NCI-H69 (cell line): ENCODE measurements at regions not wholly inside any gene's neighbourhood (a gene's known extent, or its start where the extent isn't known, plus 50 kb on each side); places are given as distances from the start of the nearest gene placed in this dataset.
"Not testable (repeated sequence)": the region's sequence is repeated elsewhere in the genome, so short reads cannot be mapped to it uniquely, and the experiment has no call there.

Experiments
- DNase-seq: peaks from one replicate; lab custom pipeline; 2025; lab: John Stamatoyannopoulos, UW

DNA sequence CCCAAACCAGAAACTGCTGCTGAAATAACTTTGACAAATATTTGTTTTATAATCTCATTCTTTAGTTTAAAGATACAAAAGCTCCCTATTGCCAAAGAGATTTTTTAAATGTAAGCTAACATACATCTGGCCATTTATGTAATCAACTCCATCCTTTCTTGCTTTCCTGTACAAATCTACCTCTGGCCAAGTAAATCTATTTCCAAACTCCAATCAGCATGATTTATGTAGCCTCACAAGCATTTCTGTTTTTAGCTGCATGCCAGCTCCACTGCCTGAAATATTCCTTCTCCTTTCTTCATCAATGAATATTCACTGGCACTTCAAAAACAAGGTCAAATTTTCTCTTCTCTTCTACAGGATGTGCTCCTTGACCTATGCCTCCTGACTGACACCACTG, 80.0 kb downstream of the SHOX2 start:
- no peak for DNase-seq

DNA sequence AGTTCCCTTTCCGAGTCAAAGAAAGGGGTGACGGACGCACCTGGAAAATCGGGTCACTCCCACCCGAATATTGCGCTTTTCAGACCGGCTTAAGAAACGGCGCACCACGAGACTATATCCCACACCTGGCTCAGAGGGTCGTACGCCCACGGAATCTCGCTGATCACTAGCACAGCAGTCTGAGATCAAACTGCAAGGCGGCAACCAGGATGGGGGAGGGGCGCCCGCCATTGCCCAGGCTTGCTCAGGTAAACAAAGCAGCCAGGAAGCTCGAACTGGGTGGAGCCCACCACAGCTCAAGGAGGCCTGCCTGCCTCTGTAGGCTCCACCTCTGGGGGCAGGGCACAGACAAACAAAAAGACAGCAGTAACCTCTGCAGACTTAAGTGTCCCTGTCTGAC, 86.3 kb downstream of the SHOX2 start:
- DNase-seq, result not testable (repeated sequence)

DNA sequence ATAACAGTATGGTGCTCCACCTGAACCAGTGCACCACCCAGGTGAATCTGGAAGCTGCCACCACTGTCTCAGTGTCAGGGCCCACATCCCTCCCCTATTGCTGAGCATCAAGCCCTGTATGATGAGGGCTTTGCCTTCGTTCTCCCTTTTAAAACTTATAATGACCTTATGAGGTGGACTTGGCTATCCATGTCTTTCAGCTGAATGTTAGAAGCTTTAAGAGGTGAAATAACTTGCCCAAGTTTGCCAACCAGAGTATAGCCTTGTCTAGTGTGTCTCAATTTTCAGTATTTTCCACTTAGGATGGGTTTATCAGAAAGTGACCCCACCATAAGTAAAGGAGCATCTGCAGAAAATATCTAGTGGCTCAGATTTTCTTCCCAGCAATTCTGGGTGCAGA, 87.8 kb downstream of the SHOX2 start:
- no peak for DNase-seq

DNA sequence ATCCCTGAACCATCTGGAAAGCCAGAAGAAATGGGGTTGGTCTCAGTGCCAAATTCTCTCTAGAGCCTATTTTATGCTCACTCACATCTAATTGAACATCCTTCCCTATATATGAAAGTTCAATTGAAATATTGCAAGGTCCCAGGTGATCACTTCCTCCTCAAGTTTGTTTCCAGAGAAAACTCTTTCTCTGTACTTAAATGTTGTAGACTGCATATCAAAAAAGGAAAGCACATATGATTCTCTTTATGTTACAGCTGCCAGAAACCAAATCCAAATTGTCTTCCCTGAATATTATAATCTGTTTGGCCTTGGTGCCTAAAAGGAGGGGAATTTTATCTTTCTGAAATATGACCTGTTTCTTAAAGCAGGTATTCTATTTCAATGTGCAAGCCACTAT, 93.3 kb downstream of the SHOX2 start:
- DNase-seq, result no peak

DNA sequence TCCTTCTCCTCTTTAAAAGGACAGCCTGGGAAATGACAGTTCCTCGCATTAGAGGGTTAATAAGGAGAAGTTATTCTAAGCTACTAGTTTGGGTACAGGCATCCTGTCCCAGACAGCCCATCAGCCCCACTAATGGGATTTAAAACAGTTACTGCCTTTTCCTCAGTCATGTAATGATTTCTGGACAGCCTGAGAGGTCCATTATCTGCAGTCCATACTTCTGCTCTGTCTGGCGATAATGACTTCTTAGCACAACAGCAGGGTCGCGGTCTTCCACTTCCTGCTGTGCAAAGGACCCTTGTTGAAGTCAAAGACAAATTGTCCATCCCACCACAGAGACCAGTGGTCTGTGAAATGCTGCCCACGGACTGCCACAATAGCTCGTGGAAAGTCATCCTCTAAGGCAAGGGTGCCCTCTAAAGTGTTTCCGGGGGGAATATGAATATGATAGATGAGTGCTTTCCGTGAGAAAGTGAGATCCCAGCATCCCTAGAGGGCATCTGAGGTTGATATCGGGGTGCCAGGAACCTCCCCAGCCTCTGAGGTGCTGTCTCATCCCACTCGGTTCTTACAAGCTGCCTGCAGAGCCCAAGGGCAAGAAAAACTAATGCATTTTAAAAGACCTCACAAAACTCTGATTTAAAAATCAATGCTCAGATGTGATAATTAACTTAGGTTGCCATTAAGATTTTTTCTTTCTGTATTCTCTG, 100.7 kb downstream of the SHOX2 start:
- no peak for DNase-seq

DNA sequence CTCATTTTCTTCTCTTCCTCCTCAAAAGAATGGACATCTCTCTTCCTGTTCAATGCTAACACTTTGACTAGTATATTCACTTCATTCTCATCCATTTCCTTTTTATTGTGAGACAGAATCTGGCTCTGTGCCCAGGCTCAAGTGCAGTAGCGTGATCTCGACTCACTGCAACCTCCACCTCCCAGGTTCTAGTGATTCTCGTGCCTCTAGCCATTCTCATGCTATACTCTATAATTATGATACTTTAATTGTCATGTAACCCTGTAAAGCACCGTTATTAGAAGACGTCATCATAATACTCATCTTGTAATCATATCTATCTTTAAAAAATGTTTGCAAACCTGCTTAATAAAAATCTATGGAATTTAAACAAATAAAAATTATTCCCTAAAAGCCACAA, 107.0 kb downstream of the SHOX2 start:
- peak; percentile 74 for DNase-seq

DNA sequence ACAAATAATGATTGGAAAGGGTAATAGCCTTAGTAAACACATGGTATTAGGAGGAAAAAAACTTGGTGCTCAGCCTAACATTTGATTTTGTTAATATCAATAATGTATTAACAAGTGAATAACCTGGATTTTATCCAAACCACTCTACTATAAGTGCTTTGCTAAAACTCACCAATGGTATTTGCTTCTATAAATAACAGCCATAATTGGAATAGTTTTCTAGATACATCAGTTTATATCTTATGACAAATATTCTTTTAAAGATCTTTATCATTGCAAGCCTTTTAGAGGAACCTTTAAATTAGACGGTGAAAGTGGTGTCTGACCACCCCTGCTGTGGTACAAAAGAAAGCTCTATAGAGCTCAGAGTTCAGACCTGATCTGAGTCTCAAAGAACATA, 123.9 kb downstream of the SHOX2 start:
- no peak for DNase-seq

DNA sequence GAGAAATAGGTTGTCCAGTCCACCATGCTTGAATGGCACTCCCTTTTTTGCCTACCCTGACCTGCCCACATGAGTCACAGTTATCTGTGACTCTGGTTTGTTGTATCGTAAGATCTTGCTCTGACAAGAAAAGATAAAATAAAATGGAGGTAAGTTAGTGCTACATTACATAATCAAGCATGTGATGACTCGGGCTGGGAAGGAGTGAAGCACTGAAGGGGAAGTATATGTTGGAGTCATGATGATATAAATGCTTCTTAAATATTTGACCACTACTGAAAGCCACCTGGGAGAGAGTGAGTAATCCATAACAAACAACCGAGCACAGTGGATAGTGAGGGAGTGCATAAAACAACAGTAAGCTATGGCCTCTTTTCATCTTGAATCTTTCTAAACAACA, 124.4 kb downstream of the SHOX2 start:
- no peak for DNase-seq

DNA sequence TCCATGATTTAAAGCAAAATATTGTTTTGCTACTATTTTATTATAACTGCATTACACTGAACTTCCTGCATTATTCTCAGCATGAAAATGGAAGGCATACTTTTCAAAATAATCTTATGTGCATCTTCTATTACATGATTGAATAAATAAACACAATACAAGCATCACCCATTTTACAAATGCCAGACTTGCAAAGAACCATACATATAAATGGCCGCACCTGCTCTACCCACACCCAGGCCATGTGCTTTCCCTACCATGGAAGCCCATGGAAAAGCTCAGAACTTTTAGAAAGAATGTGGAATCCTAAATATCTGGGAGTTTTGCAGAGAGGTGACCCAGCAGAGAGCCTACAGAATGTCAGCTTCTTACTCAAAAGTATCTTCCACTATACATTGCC, 127.2 kb downstream of the SHOX2 start:
- DNase-seq, result no peak

DNA sequence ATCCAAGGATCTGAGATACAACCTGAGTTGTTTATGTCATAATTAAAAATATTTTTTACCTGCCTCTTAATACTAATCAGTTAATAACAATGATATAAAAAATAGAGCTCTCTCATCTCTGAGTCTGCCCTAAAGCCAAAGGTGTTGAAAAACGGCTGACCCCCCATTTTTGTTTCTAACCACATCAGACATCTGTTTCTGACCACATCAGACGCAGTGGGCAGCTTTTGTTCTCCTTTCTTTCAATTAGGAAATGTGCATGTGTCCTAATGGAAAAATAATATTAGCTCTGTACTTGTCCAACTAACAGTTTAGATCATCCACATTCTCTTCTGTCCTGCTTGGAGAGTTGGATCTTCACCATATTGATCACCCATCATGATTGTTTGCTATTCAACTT, 144.6 kb downstream of the SHOX2 start:
- no peak for DNase-seq

DNA sequence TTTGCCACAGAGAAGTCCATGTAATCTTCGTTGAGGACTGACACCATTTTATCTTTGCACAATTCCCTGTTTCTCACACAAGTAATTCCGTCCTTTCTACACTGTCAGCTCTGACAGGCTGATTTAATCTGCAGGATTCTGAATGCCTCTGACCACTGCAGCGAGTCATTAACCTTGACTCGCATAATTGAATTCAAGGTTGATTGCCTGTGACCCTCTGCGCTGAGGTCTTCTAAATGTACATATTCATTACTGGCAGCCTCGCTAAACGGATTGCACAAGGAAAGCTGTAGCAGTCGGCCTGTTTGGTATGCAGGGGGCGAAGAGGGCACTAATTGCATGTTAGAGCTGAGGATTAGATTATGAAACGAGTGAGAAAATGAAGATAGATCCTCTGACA, 147.8 kb downstream of the SHOX2 start:
- peak; percentile 65 for DNase-seq

DNA sequence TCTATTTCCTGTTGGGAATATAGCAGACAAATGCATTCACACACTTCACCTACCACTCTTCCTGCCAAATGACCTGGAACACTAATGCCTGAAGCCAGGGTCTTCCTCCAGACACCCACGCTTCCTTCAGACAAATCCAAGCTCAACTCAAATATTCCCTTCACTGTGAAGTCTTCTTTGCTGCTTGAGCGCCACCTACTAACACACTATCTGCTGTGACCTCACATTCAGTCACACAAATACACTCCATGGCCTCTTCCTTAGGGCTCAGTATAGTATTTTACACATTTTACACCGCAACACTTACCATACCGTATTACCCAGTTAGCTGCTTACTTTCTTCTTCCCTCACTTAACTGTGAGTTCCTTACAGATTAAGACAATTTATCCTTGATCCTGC, 149.4 kb downstream of the SHOX2 start:
- peak; percentile 19 for DNase-seq

DNA sequence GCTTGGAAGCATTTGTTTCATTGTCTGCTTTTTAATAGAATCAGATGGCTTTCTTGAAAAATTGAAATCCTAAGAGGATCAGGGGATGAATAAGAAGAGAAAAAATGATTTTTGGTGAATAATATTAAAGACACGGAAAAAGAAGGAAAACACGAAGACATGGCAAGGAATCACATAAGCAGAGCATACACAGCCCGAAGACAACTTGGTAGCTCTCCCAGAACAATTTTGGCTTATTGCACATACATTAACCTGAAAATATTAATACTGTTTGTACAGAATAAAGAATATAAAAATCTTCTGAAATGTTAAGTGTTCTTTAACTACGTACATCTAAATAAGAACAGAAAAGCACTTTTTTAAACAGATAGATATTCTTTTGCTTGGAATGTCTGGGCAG, 150.0 kb downstream of the SHOX2 start:
- DNase-seq, result no peak

DNA sequence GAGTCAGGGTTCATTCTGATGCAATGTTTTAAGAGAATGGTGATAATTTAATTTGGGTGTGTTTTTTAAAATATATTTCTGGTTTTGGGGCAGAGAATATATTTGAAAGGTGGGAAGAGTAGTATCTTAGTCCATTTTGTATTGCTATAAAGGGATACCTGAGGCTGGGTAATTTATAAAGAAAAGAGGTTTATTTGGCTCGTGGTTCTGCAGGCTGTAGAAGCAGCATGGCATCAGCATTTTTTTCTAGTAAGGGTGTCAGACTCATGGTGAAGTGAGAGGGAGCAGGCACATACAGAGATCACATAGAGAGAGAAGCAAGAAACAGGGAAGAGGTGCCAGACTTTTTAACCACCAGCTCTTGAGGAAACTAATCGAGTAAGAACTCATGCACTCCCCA, 152.7 kb downstream of the SHOX2 start:
- DNase-seq, result no peak

DNA sequence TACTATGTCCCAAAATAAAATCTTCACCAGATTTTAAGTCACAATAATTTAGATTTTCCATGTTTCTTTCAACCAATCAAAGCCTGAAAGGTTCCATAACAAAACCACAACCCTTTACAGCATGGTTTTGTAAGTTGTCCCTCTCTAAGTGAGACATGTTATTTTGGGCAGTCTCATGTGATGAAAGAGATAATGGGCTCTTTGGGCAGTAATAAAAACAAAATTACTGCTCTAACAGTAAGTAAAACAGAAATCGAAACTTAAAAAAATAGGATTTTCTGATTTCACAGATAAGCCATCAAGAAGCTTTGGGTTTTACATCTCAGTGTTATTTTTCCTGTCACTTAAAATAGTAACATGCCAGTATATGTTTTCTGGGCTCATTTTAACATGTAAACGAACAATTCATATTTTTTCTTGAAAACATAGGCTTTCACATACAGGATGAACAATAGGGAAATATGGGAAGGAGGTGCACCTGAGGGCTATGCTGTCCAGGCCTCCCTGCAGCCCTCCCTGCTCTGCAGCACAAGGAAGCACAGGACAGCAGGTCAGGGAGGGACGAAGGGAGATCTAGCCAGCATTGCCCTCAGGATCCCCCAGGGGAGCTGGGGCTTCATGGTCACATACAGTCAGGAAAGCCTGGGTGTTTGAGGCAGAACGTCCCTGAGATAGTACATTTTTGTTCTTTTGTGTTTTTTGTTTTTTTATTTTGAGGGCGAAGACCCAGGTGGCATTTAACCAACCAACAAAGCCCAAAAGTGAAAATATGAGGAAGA, 157.4 kb downstream of the SHOX2 start:
- DNase-seq, result no peak

DNA sequence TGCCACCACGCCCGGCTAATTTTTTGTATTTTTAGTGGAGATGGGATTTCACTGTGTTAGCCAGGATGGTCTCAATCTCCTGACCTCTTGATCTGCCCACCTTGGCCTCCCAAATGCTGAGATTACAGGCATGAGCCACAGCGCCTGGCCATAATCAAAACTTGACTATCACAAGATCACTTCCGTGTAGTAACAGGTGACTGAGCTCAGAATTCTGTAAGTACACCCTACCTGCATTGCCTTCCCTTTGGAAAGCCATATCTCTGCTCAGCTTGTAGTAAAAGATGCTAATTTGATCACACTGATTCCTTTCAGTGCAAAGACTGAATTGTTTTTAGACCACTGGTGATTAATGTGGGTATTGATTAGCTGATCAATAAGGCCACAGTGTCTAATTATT, 167.1 kb downstream of the SHOX2 start:
- DNase-seq, result no peak

DNA sequence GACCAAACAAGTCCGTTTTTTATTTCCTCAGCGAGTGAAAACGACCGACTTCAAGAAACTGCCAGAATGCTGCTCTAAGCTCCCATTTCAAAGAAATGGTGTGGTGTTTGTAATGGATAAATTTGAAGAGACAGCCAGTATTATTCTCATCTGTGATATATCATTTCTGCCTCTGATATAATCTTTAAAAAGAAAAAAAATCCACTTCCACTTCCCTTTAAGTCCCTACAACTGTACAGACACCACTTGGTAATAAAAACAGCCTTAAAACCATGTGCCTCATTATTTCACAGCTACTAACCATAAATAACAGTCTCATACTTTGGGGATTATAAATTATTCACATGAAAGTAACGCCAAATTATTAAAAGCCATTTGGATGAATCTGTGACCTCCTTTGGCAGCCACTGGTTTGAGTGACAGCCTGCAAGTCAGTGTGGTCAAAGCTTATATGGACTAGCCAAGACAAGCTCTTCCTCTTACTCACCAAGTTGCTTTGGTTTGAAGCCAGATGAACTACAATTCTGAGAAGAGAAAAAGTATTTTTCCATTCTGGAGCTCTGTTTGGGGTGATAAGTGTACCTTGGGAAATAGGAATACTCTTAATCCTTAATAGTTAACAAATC, 168.0 kb downstream of the SHOX2 start:
- DNase-seq, result no peak

DNA sequence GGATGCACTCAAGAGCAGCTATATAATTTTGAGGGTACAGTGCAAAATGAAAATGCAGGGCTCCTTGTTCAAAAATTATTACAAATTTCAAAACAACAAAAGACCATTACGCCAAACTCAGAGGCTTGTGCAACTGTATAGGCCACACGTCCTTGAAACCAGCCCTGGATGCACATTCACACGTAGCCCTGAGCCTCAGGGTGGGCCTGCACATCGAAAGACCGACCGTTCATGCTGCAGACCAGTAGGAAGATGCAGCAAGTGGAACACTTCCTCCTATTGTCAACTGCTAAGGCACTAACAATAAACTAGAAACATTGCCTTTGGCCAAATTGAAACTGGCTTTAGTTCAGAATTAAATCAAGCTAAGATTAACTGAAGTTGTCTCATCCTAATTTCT, 174.7 kb downstream of the SHOX2 start:
- no peak for DNase-seq

DNA sequence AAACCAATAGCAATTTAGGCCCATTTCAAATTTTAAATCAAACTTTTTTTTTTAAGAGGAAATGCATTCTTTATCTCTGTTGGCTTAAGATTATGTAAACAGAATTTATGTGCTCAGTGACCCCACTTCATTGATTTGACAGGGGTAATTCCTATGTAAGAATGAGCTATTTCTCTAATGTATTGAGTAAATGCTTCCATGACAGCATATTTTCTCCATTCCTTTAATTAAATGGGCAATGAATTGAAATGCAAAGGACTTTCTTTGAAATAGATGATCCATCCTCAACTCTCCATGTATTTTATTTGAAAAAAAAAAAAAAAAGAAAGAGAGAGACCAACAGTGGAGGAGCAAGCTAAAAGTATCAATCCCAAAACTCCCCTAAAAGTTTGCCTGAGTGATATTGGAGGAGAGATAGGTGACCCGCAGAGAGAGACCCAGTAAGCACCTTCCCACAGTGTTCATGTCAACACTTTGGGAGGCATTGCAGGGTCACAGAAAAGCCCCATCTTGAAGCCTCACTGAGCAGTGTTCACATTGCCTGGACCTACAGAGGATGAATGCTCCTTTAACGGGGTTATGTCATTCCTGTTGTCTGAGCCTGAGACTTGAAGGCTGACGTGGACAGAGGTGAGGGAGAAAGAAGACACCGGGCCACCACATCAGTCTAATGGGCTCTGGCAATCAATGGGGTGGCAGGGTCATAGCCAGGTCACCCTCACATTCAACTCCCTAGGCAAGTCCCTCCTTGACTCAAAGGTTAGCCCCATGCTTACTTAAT, 176.0 kb downstream of the SHOX2 start:
- DNase-seq, result no peak

DNA sequence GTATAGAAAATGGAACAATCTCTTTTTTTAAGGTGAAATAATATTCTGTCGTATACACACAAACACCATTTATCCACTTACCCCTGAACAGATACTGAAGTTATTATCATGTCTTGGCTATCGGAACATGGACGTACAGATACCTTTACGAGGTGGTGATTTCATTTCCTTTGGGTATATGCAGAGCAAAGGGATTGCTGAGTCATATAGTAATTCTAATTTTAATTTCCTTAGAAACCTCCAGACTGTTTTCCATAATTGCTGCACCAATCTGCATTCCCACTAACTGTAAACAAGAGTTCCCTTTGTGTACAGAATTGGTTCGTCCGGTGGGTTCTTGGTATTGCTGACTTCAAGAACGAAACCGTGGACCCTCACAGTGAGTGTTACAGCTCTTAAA, 179.4 kb downstream of the SHOX2 start:
- no peak for DNase-seq

DNA sequence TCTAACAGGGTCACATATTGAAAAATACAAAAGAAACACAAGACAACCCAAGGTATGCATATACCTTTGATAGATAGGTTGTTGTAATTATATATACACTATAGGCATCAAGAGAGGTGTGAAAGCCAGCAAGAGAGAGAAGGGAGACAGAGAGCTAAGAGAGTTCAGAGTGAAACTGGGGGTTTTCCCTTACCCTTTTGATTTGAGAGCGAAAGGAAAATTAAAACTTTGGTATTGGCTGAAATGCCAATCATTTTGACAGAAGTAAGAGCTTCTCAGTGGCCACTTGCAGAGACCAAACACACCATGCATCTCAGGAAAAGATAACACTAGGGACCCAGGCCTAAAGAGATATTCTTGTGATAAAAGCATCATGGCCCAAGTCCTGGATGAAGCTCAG, 183.6 kb downstream of the SHOX2 start:
- no peak for DNase-seq

DNA sequence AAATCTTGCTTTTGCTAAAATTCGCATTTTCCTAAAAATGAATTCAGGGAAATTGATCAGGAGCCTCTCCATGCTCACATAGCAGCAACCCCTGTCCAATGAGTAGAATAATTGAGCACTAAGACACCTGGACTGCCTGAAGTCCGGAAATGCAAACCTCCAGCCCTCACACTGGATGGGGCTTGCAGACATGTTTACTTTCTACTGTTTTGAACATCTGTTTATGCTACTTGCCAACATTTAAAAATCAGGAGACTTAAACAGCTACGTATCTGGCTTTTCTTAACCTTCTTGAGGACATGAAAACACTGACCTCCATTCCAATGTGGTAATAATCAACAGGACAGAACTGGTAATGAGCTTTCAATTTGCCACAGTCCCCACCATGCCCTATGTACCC, 184.4 kb downstream of the SHOX2 start:
- peak; percentile 66 for DNase-seq
